ENCODE measurements at regions not wholly inside any gene's neighbourhood (a gene's known extent, or its start where the extent isn't known, plus 50 kb on each side); places are given as distances from the start of the nearest gene placed in this dataset.

GRCh38 chr1:13911697-13912619 is 212.0 kb downstream of the PRDM2 start:
- Histone ChIP-seq H3K4me3 (no peak overlapping the region), H3K9me3 (no peaks in the 10 kb centered on the region), H3K4me1 (no peaks in the 10 kb centered on the region), H3K4me2 (no peak overlapping the region), H3K27ac (no peak overlapping the region)
- ATAC-seq (no peak), FAIRE-seq (no peak), DNase-seq (ENCODE audit: low read depth in 1 of 2, low spot score in 1 of 2) (no peak)
- CTCF ChIA-PET: no interaction called here
- 32% methylated on average over 8 of the region's 8 CpGs for WGBS (ENCODE audit: missing lambda C conversion rate)
- POLR2A ChIA-PET: no interaction called here
- TF ChIP-seq FOXS1 (CRISPR knock-in tag; IDR thresholded peaks at IDR 0.05): no peak
- no peak for TF ChIP-seq TFCP2L1 (CRISPR knock-in tag; IDR thresholded peaks at IDR 0.05)
- no peak for TF ChIP-seq NR3C1 (IDR thresholded peaks at IDR 0.05)
- no peak for TF ChIP-seq HES2 (IDR thresholded peaks at IDR 0.05)
- no peak for TF ChIP-seq RFX5 (IDR thresholded peaks at IDR 0.05)
- no peak for TF ChIP-seq MYC (IDR thresholded peaks at IDR 0.05; ENCODE audit: borderline replicate concordance, low read length)
- no peak for TF ChIP-seq PBX3 (IDR thresholded peaks at IDR 0.05)
- TF ChIP-seq JUNB (IDR thresholded peaks at IDR 0.05): no peak
- no peak for TF ChIP-seq EHMT2 (IDR thresholded peaks at IDR 0.05; ENCODE audit: low read depth)
- TF ChIP-seq NPAS2 (CRISPR knock-in tag; IDR thresholded peaks at IDR 0.05; ENCODE audit: borderline replicate concordance): no peak
- TF ChIP-seq HDAC2 (IDR thresholded peaks at IDR 0.05): no peak
- TF ChIP-seq RARB (CRISPR knock-in tag; IDR thresholded peaks at IDR 0.05): no peak
- TF ChIP-seq USF2 (IDR thresholded peaks at IDR 0.05): no peak
- TF ChIP-seq GATA3 (IDR thresholded peaks at IDR 0.05; ENCODE audit: borderline replicate concordance): no peak
- no peak for TF ChIP-seq NFE2L2 (conservative IDR thresholded peaks at IDR 0.05; ENCODE audit: low read length)
- no peak for TF ChIP-seq ESRRA (IDR thresholded peaks at IDR 0.05; ENCODE audit: borderline replicate concordance, low read length)
- no peak for TF ChIP-seq ZNF302 (CRISPR knock-in tag; IDR thresholded peaks at IDR 0.05)

- FAIRE-seq: no peak
- no peak overlapping the region for H3K4me3 ChIP-seq
- H3K4me2 ChIP-seq: no peak overlapping the region
- ATAC-seq: no peak
- ChIA-PET POLR2A (no interaction called here), CTCF (no interaction called here)
- H3K27ac ChIP-seq: no peak overlapping the region
- 86% methylated on average over 1 of the region's 1 CpG for WGBS (ENCODE audit: missing lambda C conversion rate)
- H3K4me1 ChIP-seq: no peaks in the 10 kb centered on the region
- DNase-seq (ENCODE audit: low read depth in 1 of 2, low spot score in 1 of 2): no peak
- no peaks in the 10 kb centered on the region for H3K9me3 ChIP-seq
- TF ChIP-seq ZSCAN20 (CRISPR knock-in tag; IDR thresholded peaks at IDR 0.05): no peak
- no peak for TF ChIP-seq MAFK (IDR thresholded peaks at IDR 0.05; ENCODE audit: partially characterized antibody)
- TF ChIP-seq BHLHE40 (IDR thresholded peaks at IDR 0.05; ENCODE audit: low read depth, low read length): no peak
- TF ChIP-seq ZFP36 (IDR thresholded peaks at IDR 0.05; ENCODE audit: borderline replicate concordance, partially characterized antibody): no peak
- TF ChIP-seq JUN (IDR thresholded peaks at IDR 0.05): no peak
- no peak for TF ChIP-seq NR3C1 (IDR thresholded peaks at IDR 0.05)
- TF ChIP-seq HOXB5 (CRISPR knock-in tag; IDR thresholded peaks at IDR 0.05): no peak
- no peak for TF ChIP-seq ELK1 (IDR thresholded peaks at IDR 0.05; ENCODE audit: low read depth, low read length)
- TF ChIP-seq MAZ (IDR thresholded peaks at IDR 0.05; ENCODE audit: borderline replicate concordance, low read depth, low read length): no peak
- TF ChIP-seq ATOH8 (CRISPR knock-in tag; IDR thresholded peaks at IDR 0.05; ENCODE audit: low read depth): no peak
- TF ChIP-seq TP53 (CRISPR knock-in tag; IDR thresholded peaks at IDR 0.05): no peak
- TF ChIP-seq HDAC2 (IDR thresholded peaks at IDR 0.05): no peak
- TF ChIP-seq HOXA7 (CRISPR knock-in tag; IDR thresholded peaks at IDR 0.05): no peak
- no peak for TF ChIP-seq CHD2 (IDR thresholded peaks at IDR 0.05; ENCODE audit: low read length, partially characterized antibody)
- TF ChIP-seq USF2 (IDR thresholded peaks at IDR 0.05): no peak
- TF ChIP-seq BCL3 (IDR thresholded peaks at IDR 0.05): no peak
These were observed 213.4 kb downstream of the PRDM2 start for GRCh38 chr1:13913396-13913795.
